LNCAP (cell line): ENCODE measurements at regions not wholly inside any gene's neighbourhood (a gene's known extent, or its start where the extent isn't known, plus 50 kb on each side); places are given as distances from the start of the nearest gene placed in this dataset.
A peak's percentile ranks its signal among the peaks of the same experiment; 100 is the strongest.

Experiments
- TF ChIP-seq, protein P1 (sequence below): fragments of 450-650 bp; IDR thresholded peaks from 2 replicates; pipeline ENCODE4 v1.5.1; 2017; ENCODE audit warnings: mild to moderate bottlenecking

DNA sequence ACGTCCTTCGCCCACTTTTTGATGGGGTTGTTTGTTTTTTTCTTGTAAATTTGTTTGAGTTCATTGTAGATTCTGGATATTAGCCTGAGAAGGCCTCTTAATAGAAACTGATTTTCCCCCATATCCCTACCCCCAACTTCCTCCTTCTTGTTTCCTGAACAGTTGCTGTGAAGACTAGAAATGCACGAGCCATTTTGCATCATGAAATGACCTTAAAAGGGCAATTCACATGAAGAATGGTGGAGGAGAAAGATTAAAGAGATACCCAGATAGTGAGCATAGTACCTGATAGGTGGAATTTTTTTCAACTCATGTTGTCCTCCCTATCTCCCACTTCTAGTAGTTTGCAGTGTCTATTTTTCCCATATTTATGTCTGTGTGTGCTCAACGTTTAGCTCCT is 55.2 kb upstream of the KCNH8 start:
- TF ChIP-seq, protein P1, sequence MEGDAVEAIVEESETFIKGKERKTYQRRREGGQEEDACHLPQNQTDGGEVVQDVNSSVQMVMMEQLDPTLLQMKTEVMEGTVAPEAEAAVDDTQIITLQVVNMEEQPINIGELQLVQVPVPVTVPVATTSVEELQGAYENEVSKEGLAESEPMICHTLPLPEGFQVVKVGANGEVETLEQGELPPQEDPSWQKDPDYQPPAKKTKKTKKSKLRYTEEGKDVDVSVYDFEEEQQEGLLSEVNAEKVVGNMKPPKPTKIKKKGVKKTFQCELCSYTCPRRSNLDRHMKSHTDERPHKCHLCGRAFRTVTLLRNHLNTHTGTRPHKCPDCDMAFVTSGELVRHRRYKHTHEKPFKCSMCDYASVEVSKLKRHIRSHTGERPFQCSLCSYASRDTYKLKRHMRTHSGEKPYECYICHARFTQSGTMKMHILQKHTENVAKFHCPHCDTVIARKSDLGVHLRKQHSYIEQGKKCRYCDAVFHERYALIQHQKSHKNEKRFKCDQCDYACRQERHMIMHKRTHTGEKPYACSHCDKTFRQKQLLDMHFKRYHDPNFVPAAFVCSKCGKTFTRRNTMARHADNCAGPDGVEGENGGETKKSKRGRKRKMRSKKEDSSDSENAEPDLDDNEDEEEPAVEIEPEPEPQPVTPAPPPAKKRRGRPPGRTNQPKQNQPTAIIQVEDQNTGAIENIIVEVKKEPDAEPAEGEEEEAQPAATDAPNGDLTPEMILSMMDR = no peak

DNA sequence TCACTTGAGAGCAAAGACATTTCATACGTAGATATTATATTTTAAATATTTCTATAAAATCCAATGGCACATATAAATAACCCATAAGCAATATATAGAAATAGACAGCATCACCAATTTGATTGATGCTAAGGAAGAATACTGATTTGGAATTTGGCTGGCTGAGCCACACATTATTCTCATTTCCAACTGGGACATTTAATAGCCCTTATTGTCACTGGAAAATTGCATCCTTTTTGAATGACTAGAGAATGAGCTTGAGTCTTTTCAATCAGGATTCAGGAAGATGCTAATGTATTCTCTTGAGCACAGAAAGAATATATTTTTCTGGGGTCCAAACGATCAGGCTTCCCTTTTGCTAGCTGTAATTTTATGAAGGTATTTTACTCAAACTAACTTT is 70.9 kb upstream of the KCNH8 start:
- TF ChIP-seq, protein P1 = no peak

DNA sequence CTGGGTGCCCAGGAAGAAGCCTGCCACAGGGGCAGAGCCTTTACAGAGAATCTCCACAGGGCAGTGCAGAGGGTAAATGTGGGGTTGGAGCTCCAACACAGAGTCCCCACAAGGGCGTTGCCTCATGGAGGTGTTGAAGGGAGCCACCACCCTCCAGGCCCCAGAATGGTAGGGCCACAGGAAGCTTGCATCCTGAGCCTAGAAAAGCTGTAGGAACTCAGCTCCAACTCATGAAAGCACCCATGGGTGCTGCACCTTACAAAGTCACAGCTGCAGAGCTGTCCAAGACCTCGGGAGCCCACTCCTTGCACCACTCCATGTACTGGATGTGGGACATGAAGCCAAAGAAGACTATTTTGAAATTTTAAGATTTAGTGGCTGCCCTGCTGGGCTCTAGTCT is 73.3 kb upstream of the KCNH8 start:
- TF ChIP-seq, protein P1 = no peak

DNA sequence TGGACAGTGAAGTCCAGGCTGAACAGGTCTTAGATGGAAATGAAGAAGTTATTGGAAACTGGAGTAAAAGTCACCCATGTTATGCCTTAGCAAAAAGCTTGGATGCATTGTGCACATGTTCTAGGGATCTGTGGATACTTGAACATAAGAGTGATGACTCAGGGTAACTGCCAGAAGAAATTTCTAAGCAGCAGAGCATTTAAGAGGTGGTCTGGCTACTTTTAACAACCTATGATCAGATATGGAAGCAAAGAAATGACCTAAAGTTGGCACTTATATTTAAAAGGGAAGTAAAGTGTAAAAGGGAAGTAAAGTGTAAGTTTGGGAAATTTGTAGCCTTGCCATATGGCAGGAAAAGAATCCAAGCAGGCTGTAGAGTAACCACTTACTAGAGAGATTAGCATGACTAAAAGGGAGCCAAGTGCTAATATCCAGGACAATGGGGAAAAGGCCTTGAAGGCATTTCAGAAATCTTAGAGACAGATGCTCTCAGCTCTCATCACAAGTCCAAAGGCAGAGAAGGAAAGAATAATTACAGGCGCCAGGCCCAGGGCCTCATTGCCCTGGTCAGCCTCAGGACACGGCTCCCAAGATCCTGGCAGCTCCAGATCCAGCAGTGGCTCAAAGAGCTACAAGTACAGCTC is 73.9 kb upstream of the KCNH8 start:
- TF ChIP-seq, protein P1 = no peak

DNA sequence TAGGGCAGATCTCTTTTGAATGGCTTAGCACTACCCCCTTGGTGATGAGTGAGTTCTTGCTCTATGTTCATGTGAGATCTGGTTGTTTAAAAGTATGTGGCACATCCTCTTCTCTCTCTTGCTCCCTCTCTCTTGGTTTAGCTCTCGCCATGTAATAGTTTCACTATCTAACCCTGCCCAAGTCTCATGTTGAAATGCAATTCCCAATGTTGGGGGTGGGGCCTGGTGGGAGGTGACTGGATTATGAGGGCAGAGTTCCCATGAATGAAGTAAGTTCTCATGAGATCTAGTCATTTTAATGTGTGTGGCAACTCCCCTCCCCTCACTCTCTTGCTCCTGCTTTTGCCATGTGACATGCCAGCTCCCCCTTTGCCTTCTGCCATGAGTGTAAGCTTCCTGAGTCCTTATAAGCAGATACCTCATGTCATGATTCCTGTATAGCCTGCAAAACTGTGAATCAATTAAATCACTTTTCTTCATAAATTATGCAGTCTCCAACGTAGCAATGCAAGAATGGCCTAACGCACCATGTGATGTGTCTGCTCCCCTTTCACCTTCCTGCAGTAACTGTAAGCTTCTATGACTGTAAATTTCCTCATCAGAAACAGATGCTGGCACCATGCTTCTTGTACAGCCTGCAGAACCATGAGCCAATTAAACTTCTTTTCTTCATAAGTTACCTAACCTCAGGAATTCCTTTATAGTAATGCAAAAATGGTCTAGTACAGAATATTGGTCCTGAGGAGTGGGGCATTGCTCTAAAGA is 74.8 kb upstream of the KCNH8 start:
- TF ChIP-seq, protein P1 = no peak

DNA sequence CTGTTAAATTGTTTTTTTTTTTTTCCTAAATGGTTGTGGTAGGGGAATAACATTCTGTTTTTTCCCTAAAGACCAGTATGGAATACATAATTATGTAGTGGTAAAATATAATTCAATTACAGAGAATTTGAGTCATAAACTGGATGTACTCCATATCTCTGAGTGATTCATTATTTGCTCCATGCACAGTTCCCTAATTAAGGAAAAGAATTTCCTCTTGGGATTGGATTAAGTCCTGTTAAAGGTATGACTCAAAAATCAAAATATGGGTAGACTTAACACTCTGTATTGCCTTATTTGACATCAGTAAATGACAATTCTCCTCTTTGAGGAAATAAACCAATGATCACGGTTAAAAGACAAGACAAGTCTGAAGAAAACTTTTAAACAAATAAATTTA is 78.0 kb upstream of the KCNH8 start:
- TF ChIP-seq, protein P1 = no peak

DNA sequence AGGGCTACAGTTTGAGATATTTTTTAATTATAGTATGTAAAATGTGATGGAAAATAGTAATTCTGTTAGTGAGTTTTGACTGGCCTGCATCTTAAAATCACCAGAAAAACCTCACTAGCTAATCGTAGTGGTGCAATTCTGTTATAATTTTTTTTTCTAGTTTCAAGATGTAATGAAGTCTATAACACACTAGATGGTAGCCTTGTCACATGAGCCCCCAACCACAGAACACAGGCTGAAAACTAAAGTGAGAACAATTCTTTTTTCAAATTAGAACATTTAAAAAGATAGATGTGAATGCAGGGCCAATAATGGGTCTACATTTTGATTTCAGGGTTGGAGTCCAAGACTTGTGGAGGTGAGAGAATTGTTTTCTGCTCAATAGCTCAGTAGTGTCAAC is 83.3 kb upstream of the KCNH8 start:
- TF ChIP-seq, protein P1 = peak; percentile 42
